Esophagus squamous epithelium (tissue), 5 donors: ENCODE measurements at regions not wholly inside any gene's neighbourhood (a gene's known extent, or its start where the extent isn't known, plus 50 kb on each side); places are given as distances from the start of the nearest gene placed in this dataset.

Experiments
- DNase-seq: peaks from one replicate; lab custom pipeline; 2025; lab: John Stamatoyannopoulos, UW
- H3K27ac ChIP-seq, 4 donors: fragments of 200-600 bp; sonication (generic); one replicate each; pipeline ENCODE4 v1.5.1; 2016 to 2019; ENCODE audit warnings: mild to moderate bottlenecking in 1 of 4
- H3K27me3 ChIP-seq, 4 donors: fragments of 200-600 bp; sonication (generic); 1 replicate in 3 of 4; 2 replicates in 1 of 4; pipeline versions ENCODE4 v1.5.1 to v1.6.0; 2017 to 2021; ENCODE audit warnings: antibody characterized with exemption in 1 of 4
- H3K36me3 ChIP-seq, 3 donors: fragments of 200-600 bp; sonication (generic); one replicate each; pipeline ENCODE4 v1.5.1; 2016 to 2019
- H3K4me1 ChIP-seq, 3 donors: fragments of 200-600 bp; sonication (generic); one replicate each; pipeline ENCODE4 v1.5.1; 2017 to 2019
- H3K4me3 ChIP-seq, 4 donors: fragments of 200-600 bp; sonication (generic); 1 replicate in 3 of 4; 2 replicates in 1 of 4; pipeline ENCODE4 v1.5.1; 2016 to 2019; ENCODE audit warnings: mild to moderate bottlenecking in 2 of 4, moderate library complexity in 1 of 4
- H3K9me3 ChIP-seq, 3 donors: fragments of 200-600 bp; sonication (generic); one replicate each; pipeline ENCODE4 v1.5.1; 2016 to 2019
- CTCF ChIP-seq, 6 experiments: fragments of 450-650 bp in 4 of 6; fragments of 200-600 bp in 2 of 6; sonication (generic) in 2 of 6; IDR thresholded peaks; one replicate each; pipeline ENCODE4 v1.5.1; 2016 to 2019; ENCODE audit warnings: antibody characterized with exemption in 6 of 6, mild to moderate bottlenecking in 4 of 6, moderate library complexity in 4 of 6
- POLR2A ChIP-seq, 4 donors: fragments of 450-650 bp; IDR thresholded peaks; one replicate each; pipeline ENCODE4 v1.6.1; 2017; ENCODE audit warnings: antibody characterized with exemption in 4 of 4, mild to moderate bottlenecking in 4 of 4, moderate library complexity in 3 of 4
- WGBS, 2 donors: methylation state at CpG; one replicate each; pipeline ENCODE4 v1.1.5; 2018; 5-methylcytosine and 5-hydroxymethylcytosine counted together
- intact Hi-C: fragments of 100-400 bp; cut with DNase I; formaldehyde crosslinking; loops from one replicate; pipeline ENCODE4 v1.15.0; 2022
- donor health status: DM: yes; HTN: yes; CAD: no.

GRCh38 chr10:107647462-107647861 lies 483.0 kb upstream of the SORCS1 start:
- TF ChIP-seq CTCF (IDR thresholded peaks at IDR 0.05) (no peak), POLR2A (IDR thresholded peaks at IDR 0.05) (no peak)
- no peak overlapping the region for H3K4me3 ChIP-seq
- H3K9me3 ChIP-seq: no peaks in the 10 kb centered on the region
- H3K4me1 ChIP-seq: no peaks in the 10 kb centered on the region
- no peak overlapping the region for H3K27ac ChIP-seq
- no peaks in the 10 kb centered on the region for H3K36me3 ChIP-seq
- no peak for DNase-seq
- intact Hi-C loops: no loop called here
- 85 to 100% methylated on average over 1 of the region's 1 CpG for WGBS, 2 donors
- no peaks in the 10 kb centered on the region for H3K27me3 ChIP-seq

GRCh38 chr10:107631876-107632275 lies 467.4 kb upstream of the SORCS1 start:
- no peaks in the 10 kb centered on the region for H3K4me1 ChIP-seq
- intact Hi-C loops: no loop called here
- H3K9me3 ChIP-seq: peaks cover 0 to 5% (median 0%) of the 10 kb centered on the region in 3 donors
- WGBS, 2 donors: 45 to 53% methylated on average over 3 to 4 of the region's 4 CpGs
- TF ChIP-seq CTCF (IDR thresholded peaks at IDR 0.05) (no peak), POLR2A (IDR thresholded peaks at IDR 0.05) (no peak)
- H3K36me3 ChIP-seq: no peaks in the 10 kb centered on the region
- DNase-seq: no peak
- H3K27ac ChIP-seq: no peak overlapping the region
- H3K4me3 ChIP-seq: no peak overlapping the region
- no peaks in the 10 kb centered on the region for H3K27me3 ChIP-seq

GRCh38 chr10:107626862-107627261 lies 462.4 kb upstream of the SORCS1 start:
- WGBS, 2 donors: 59 to 72% methylated on average over 3 of the region's 3 CpGs
- no peaks in the 10 kb centered on the region for H3K4me1 ChIP-seq
- H3K27me3 ChIP-seq: no peaks in the 10 kb centered on the region
- no peaks in the 10 kb centered on the region for H3K36me3 ChIP-seq
- H3K27ac ChIP-seq: no peak overlapping the region
- no peaks in the 10 kb centered on the region for H3K9me3 ChIP-seq
- H3K4me3 ChIP-seq: no peak overlapping the region
- TF ChIP-seq POLR2A (IDR thresholded peaks at IDR 0.05) (no peak), CTCF (IDR thresholded peaks at IDR 0.05) (no peak)
- DNase-seq: no peak
- intact Hi-C loops: no loop called here

GRCh38 chr10:107623292-107623691 lies 458.8 kb upstream of the SORCS1 start:
- no peak for DNase-seq
- 70 to 80% methylated on average over 3 of the region's 3 CpGs for WGBS, 2 donors
- H3K27ac ChIP-seq: no peak overlapping the region
- no peaks in the 10 kb centered on the region for H3K36me3 ChIP-seq
- no peaks in the 10 kb centered on the region for H3K4me1 ChIP-seq
- no peaks in the 10 kb centered on the region for H3K9me3 ChIP-seq
- no peaks in the 10 kb centered on the region for H3K27me3 ChIP-seq
- intact Hi-C loops: no loop called here
- no peak overlapping the region for H3K4me3 ChIP-seq
- no peak for TF ChIP-seq POLR2A (IDR thresholded peaks at IDR 0.05)
- TF ChIP-seq CTCF (IDR thresholded peaks at IDR 0.05): no peak

GRCh38 chr10:107619139-107619538 lies 454.6 kb upstream of the SORCS1 start:
- no peak for DNase-seq
- Histone ChIP-seq H3K4me3 (no peak overlapping the region), H3K27ac (no peak overlapping the region), H3K27me3 (no peaks in the 10 kb centered on the region), H3K36me3 (no peaks in the 10 kb centered on the region), H3K4me1 (no peaks in the 10 kb centered on the region), H3K9me3 (no peaks in the 10 kb centered on the region)
- intact Hi-C loops: no loop called here
- WGBS, 2 donors: 89 to 90% methylated on average over 1 of the region's 1 CpG
- TF ChIP-seq POLR2A (IDR thresholded peaks at IDR 0.05) (no peak), CTCF (IDR thresholded peaks at IDR 0.05) (no peak)
